ENCODE measurements at regions not wholly inside any gene's neighbourhood (a gene's known extent, or its start where the extent isn't known, plus 50 kb on each side); places are given as distances from the start of the nearest gene placed in this dataset.
A peak's percentile ranks its signal among the peaks of the same experiment; 100 is the strongest.

DNA sequence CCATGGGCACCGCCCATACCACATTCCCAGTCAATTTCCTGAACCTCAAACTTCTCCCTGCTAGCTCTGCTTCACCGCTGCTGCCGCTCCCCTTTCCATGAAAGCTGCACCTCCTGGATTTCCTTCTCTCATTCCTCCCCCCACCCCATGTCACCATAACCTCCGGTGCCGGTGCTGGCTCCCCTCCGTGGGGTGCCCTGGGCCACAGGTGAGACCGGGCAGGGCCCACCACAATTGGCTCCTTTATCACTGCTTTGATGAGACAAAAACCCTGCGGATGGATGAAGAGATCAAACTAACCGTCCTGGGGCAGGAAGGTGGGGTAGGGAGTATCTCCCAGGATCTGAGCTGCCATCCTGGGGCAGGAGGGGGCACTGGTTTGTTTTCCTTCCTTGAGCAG lies 111.3 kb upstream of the LHX1 start:
- BruUV-seq (replicated peaks): no TSS peak
- no peak overlapping the region for H2AFZ ChIP-seq (ENCODE audit: low read depth, low read length, poor library complexity, severe bottlenecking)
- no peaks in the 10 kb centered on the region for H3K9me3 ChIP-seq (ENCODE audit: control insufficient read depth in 1 of 2, insufficient read depth in 1 of 2, low read depth in 1 of 2, low read length in 2 of 2)
- no peaks in the 10 kb centered on the region for H3K27me3 ChIP-seq (ENCODE audit: insufficient read depth, low read length)
- ChIA-PET POLR2A (no interaction called here), CTCF (no interaction called here), RAD21 (ENCODE audit: low non-redundant PET in 1 of 2, low total read pairs in 2 of 2, uncharacterized antibody in 2 of 2, unreplicated experiment in 2 of 2) (no interaction called here)
- intact Hi-C loops (cut with micrococcal nuclease): no loop called here
- no peaks in the 10 kb centered on the region for H3K9me2 ChIP-seq (ENCODE audit: insufficient read depth)
- no peaks in the 10 kb centered on the region for H4K20me1 ChIP-seq (ENCODE audit: insufficient read depth)
- H3K4me3 ChIP-seq (replicated peaks in 1 of 2; ENCODE audit: low read depth in 1 of 2, low read length in 2 of 2): no peak overlapping the region
- DNase-seq (ENCODE audit: low read depth, low spot score) (no peak), ATAC-seq (peak; percentile 30; the same call in 1 of the 2 replicates)
- H3K27ac ChIP-seq (ENCODE audit: low read depth, low read length): no peak overlapping the region
- H3K9ac ChIP-seq (ENCODE audit: low read length): no peak overlapping the region
- H3K4me1 ChIP-seq (ENCODE audit: control insufficient read depth in 1 of 2, insufficient read depth in 2 of 2, low read length in 2 of 2): peaks cover 0 to 6% of the 10 kb centered on the region in 2 experiments; a peak in 1 of 4 replicates
- TF ChIP-seq SIN3A (IDR thresholded peaks at IDR 0.05; ENCODE audit: low read depth) (no peak), ZBTB33 (IDR thresholded peaks at IDR 0.05; ENCODE audit: extremely low read depth, insufficient replicate concordance, low read length) (no peak), ELF1 (IDR thresholded peaks at IDR 0.05; ENCODE audit: borderline replicate concordance, low read depth) (no peak)
- no peaks in the 10 kb centered on the region for H3K79me2 ChIP-seq (ENCODE audit: insufficient read depth, low read length)
- H3K36me3 ChIP-seq (ENCODE audit: control insufficient read depth in 1 of 2, insufficient read depth in 2 of 2, low read length in 2 of 2): no peaks in the 10 kb centered on the region
- no peak overlapping the region for H3K4me2 ChIP-seq (ENCODE audit: low read length)

- Histone ChIP-seq H3K4me3 (replicated peaks in 1 of 2; ENCODE audit: low read depth in 1 of 2, low read length in 2 of 2) (no peak overlapping the region), H3K27me3 (ENCODE audit: insufficient read depth, low read length) (no peaks in the 10 kb centered on the region), H2AFZ (ENCODE audit: low read depth, low read length, poor library complexity, severe bottlenecking) (no peak overlapping the region), H3K9me3 (ENCODE audit: control insufficient read depth in 1 of 2, insufficient read depth in 1 of 2, low read depth in 1 of 2, low read length in 2 of 2) (no peaks in the 10 kb centered on the region), H3K79me2 (ENCODE audit: insufficient read depth, low read length) (no peaks in the 10 kb centered on the region), H3K4me1 (ENCODE audit: control insufficient read depth in 1 of 2, insufficient read depth in 2 of 2, low read length in 2 of 2) (peaks cover 0 to 6% of the 10 kb centered on the region in 2 experiments; a peak in 1 of 4 replicates), H3K4me2 (ENCODE audit: low read length) (no peak overlapping the region), H4K20me1 (ENCODE audit: insufficient read depth) (no peaks in the 10 kb centered on the region), H3K9ac (ENCODE audit: low read length) (no peak overlapping the region), H3K9me2 (ENCODE audit: insufficient read depth) (no peaks in the 10 kb centered on the region), H3K27ac (ENCODE audit: low read depth, low read length) (no peak overlapping the region), H3K36me3 (ENCODE audit: control insufficient read depth in 1 of 2, insufficient read depth in 2 of 2, low read length in 2 of 2) (no peaks in the 10 kb centered on the region)
- ATAC-seq (no peak), DNase-seq (ENCODE audit: low read depth, low spot score) (no peak)
- intact Hi-C loops (cut with micrococcal nuclease): no loop called here
- TF ChIP-seq SRF (IDR thresholded peaks at IDR 0.05; ENCODE audit: low read depth): no peak
- TF ChIP-seq RAD21 (IDR thresholded peaks at IDR 0.05; ENCODE audit: low read depth): no peak
- TF ChIP-seq FOSL1 (IDR thresholded peaks at IDR 0.05; ENCODE audit: low read depth): no peak
- TF ChIP-seq YY1 (IDR thresholded peaks at IDR 0.05; ENCODE audit: extremely low read depth, insufficient replicate concordance, low read depth, low read length): no peak
- ChIA-PET CTCF (no interaction called here), RAD21 (ENCODE audit: low non-redundant PET in 1 of 2, low total read pairs in 2 of 2, uncharacterized antibody in 2 of 2, unreplicated experiment in 2 of 2) (no interaction called here), POLR2A (no interaction called here)
- no TSS peak for BruUV-seq (replicated peaks)
Measured at GRCh38 chr17:36827081-36827480, 110.2 kb upstream of the LHX1 start.
